Posterior vena cava (tissue), 2 donors: ENCODE measurements at regions not wholly inside any gene's neighbourhood (a gene's known extent, or its start where the extent isn't known, plus 50 kb on each side); places are given as distances from the start of the nearest gene placed in this dataset.
"Not testable (repeated sequence)": the region's sequence is repeated elsewhere in the genome, so short reads cannot be mapped to it uniquely, and the experiment has no call there.

ENCODE experiments used
- DNase-seq: peaks from one replicate; pipeline ENCODE4 v3.0.0-alpha.2; 2020; ENCODE audit warnings: low spot score
- intact Hi-C, 2 donors: fragments of 100-400 bp; cut with DNase I; formaldehyde crosslinking; loops; one replicate each; pipeline versions ENCODE4 v1.14.1 to v1.14.2; 2022 to 2023
- donor health status: DM: yes; HTN: yes; CAD: no.
- donor health status: DM: yes; HTN: yes; CAD: no.

GRCh38 chr2:125644257-125644656, 1011.7 kb upstream of the GYPC start:
- DNase-seq, result no peak
- intact Hi-C loops, result no loop called here

GRCh38 chr2:125652280-125652679, 1003.7 kb upstream of the GYPC start:
- intact Hi-C loops, result no loop called here
- DNase-seq, result no peak

GRCh38 chr2:125654226-125654625, 1001.7 kb upstream of the GYPC start:
- intact Hi-C loops, result no loop called here
- DNase-seq, result no peak

- intact Hi-C loops, result no loop called here
- no peak for DNase-seq
Measured at GRCh38 chr2:125656190-125656589, 999.8 kb upstream of the GYPC start.

GRCh38 chr2:125658583-125658982, 997.4 kb upstream of the GYPC start:
- DNase-seq, result peak; percentile 55
- intact Hi-C loops, result no loop called here

- DNase-seq, intact Hi-C loops: not testable (repeated sequence)
Measured at GRCh38 chr2:125660369-125660768, 995.6 kb upstream of the GYPC start.

- no peak for DNase-seq
- intact Hi-C loops, result no loop called here
Measured at GRCh38 chr2:125667630-125668029, 988.3 kb upstream of the GYPC start.

- no peak for DNase-seq
- intact Hi-C loops, result no loop called here
Measured at GRCh38 chr2:125679903-125680302, 976.1 kb upstream of the GYPC start.

GRCh38 chr2:125680809-125681208, 975.1 kb upstream of the GYPC start:
- intact Hi-C loops, result no loop called here
- DNase-seq, result no peak

GRCh38 chr2:125681576-125681975, 974.4 kb upstream of the GYPC start:
- intact Hi-C loops, result no loop called here

GRCh38 chr2:125681976-125682805, 973.8 kb upstream of the GYPC start:
- DNase-seq, result no peak
- intact Hi-C loops, result no loop called here

More at GRCh38 chr2:125681576-125681975, 974.4 kb upstream of the GYPC start:
- no peak for DNase-seq

- intact Hi-C loops, result no loop called here
- DNase-seq, result no peak
Measured at GRCh38 chr2:125684256-125684655, 971.7 kb upstream of the GYPC start.

- DNase-seq, result no peak
- intact Hi-C loops, result no loop called here
Measured at GRCh38 chr2:125684932-125685331, 971.0 kb upstream of the GYPC start.

GRCh38 chr2:125696560-125696959, 959.4 kb upstream of the GYPC start:
- intact Hi-C loops, result no loop called here
- DNase-seq, result no peak

- intact Hi-C loops, result no loop called here
- no peak for DNase-seq
Measured at GRCh38 chr2:125698280-125698679, 957.7 kb upstream of the GYPC start.

- intact Hi-C loops, result no loop called here
Measured at GRCh38 chr2:125701070-125701469, 954.9 kb upstream of the GYPC start.

GRCh38 chr2:125707611-125708010, 948.3 kb upstream of the GYPC start:
- intact Hi-C loops, result no loop called here
- no peak for DNase-seq

More at GRCh38 chr2:125701070-125701469, 954.9 kb upstream of the GYPC start:
- DNase-seq, result no peak

- no peak for DNase-seq
- intact Hi-C loops, result loop anchor here in 1 of 2 donors (5.0 kb wide), 1 partner anchor 1297 kb away; no protein-coding TSS in a partner anchor
Measured at GRCh38 chr2:125710561-125710960, 945.4 kb upstream of the GYPC start.

GRCh38 chr2:125711075-125711474, 944.9 kb upstream of the GYPC start:
- intact Hi-C loops, result loop anchor here in 1 of 2 donors (5.0 kb wide), 1 partner anchor 1296 kb away; no protein-coding TSS in a partner anchor
- DNase-seq, result no peak

GRCh38 chr2:125713533-125713932, 942.4 kb upstream of the GYPC start:
- no peak for DNase-seq
- intact Hi-C loops, result loop anchor here in 1 of 2 donors (5.0 kb wide), 1 partner anchor 1294 kb away; no protein-coding TSS in a partner anchor

GRCh38 chr2:125721072-125721721, 934.8 kb upstream of the GYPC start:
- intact Hi-C loops, result no loop called here
- no peak for DNase-seq
